Astrocyte of the spinal cord (primary cell): ENCODE measurements at regions not wholly inside any gene's neighbourhood (a gene's known extent, or its start where the extent isn't known, plus 50 kb on each side); places are given as distances from the start of the nearest gene placed in this dataset.

ENCODE experiments used
- DNase-seq: peaks from one replicate; pipeline ENCODE4 v3.0.0; 2011; ENCODE audit warnings: low read depth, low spot score
- H3K4me3 ChIP-seq: 2 replicates; pipeline ENCODE4 v1.5.1; 2011; ENCODE audit warnings: low read depth, mild to moderate bottlenecking, low read length, moderate library complexity
- CTCF ChIP-seq: IDR thresholded peaks from 2 replicates; pipeline ENCODE4 v1.5.1; 2012; ENCODE audit warnings: low read depth, mild to moderate bottlenecking, low read length, inconsistent platforms
- in situ Hi-C: cut with HindIII; loops from 2 replicates; pipeline ENCODE4 v1.10.0; 2017; ENCODE audit warnings: low sequenced_read_pairs

GRCh38 chrX:40272141-40272540 lies 174.4 kb upstream of the BCOR start:
- H3K4me3 ChIP-seq = no peak overlapping the region
- DNase-seq = no peak
- TF ChIP-seq CTCF = no peak
- in situ Hi-C loops = no loop called here

- no peak overlapping the region for H3K4me3 ChIP-seq
- in situ Hi-C loops = no loop called here
- no peak for TF ChIP-seq CTCF
- peak; percentile 0 for DNase-seq
Measured at GRCh38 chrX:40268188-40268520, 170.4 kb upstream of the BCOR start.

- peak overlapping the region; percentile 42 for H3K4me3 ChIP-seq
- TF ChIP-seq CTCF = no peak
- in situ Hi-C loops = no loop called here
- no peak for DNase-seq
Measured at GRCh38 chrX:40267334-40268187, 169.8 kb upstream of the BCOR start.

GRCh38 chrX:40266490-40267333 lies 169.0 kb upstream of the BCOR start:
- peak; percentile 61 for DNase-seq
- peak; percentile 73 for TF ChIP-seq CTCF
- in situ Hi-C loops = no loop called here
- peak overlapping the region; percentile 42 for H3K4me3 ChIP-seq

GRCh38 chrX:40265936-40266335 lies 168.2 kb upstream of the BCOR start:
- TF ChIP-seq CTCF = no peak
- DNase-seq = no peak
- no peak overlapping the region for H3K4me3 ChIP-seq
- in situ Hi-C loops = no loop called here

GRCh38 chrX:40263014-40263560 lies 165.3 kb upstream of the BCOR start:
- in situ Hi-C loops = no loop called here
- no peak overlapping the region for H3K4me3 ChIP-seq
- no peak for TF ChIP-seq CTCF
- peak; percentile 18 for DNase-seq
